ENCODE measurements at regions not wholly inside any gene's neighbourhood (a gene's known extent, or its start where the extent isn't known, plus 50 kb on each side); places are given as distances from the start of the nearest gene placed in this dataset.
"Not testable (repeated sequence)": the region's sequence is repeated elsewhere in the genome, so short reads cannot be mapped to it uniquely, and the experiment has no call there.

- H3K4me3 Mint-ChIP-seq; H3K4me1 Mint-ChIP-seq; CTCF ChIA-PET; ATAC-seq; H3K27ac ChIP-seq (ENCODE audit: low read depth, low read length); intact Hi-C loops (cut with micrococcal nuclease); H3K9me3 ChIP-seq (ENCODE audit: control insufficient read depth in 2 of 3, low read length in 3 of 3); H3K36me3 Mint-ChIP-seq; H3K36me3 ChIP-seq (ENCODE audit: control insufficient read depth in 2 of 3, insufficient read depth in 3 of 3, low read length in 3 of 3); H3K4me3 ChIP-seq (ENCODE audit: low read length); H3K27ac Mint-ChIP-seq; H3K4me1 ChIP-seq (ENCODE audit: control insufficient read depth in 2 of 2, insufficient read depth in 2 of 2, low read length in 2 of 2); POLR2A ChIA-PET; DNase-seq; H3K27me3 ChIP-seq (ENCODE audit: control insufficient read depth in 2 of 2, insufficient read depth in 2 of 2, low read length in 2 of 2); H3K9me3 Mint-ChIP-seq: not testable (repeated sequence)
- H3K27me3 Mint-ChIP-seq = peaks cover 14 to 52% (median 17%) of the 10 kb centered on the region in 5 donors
Observed at GRCh38 chr2:181737302-181737701, 57.0 kb upstream of the NEUROD1 start.

GRCh38 chr2:181738074-181738473 lies 57.8 kb upstream of the NEUROD1 start:
- POLR2A ChIA-PET = no interaction called here
- Mint-ChIP-seq H3K9me3 (peaks cover 0 to 4% (median 0%) of the 10 kb centered on the region in 11 donors), H3K36me3 (peaks cover 0 to 1% (median 0%) of the 10 kb centered on the region in 5 donors), H3K27me3 (peaks cover 9 to 48% (median 14%) of the 10 kb centered on the region in 5 donors), H3K4me1 (no peaks in the 10 kb centered on the region), H3K27ac (no peak overlapping the region), H3K4me3 (no peak overlapping the region)
- Histone ChIP-seq H3K9me3 (ENCODE audit: control insufficient read depth in 2 of 3, low read length in 3 of 3) (no peaks in the 10 kb centered on the region), H3K27ac (ENCODE audit: low read depth, low read length) (no peak overlapping the region), H3K4me1 (ENCODE audit: control insufficient read depth in 2 of 2, insufficient read depth in 2 of 2, low read length in 2 of 2) (no peaks in the 10 kb centered on the region), H3K27me3 (ENCODE audit: control insufficient read depth in 2 of 2, insufficient read depth in 2 of 2, low read length in 2 of 2) (no peaks in the 10 kb centered on the region), H3K4me3 (ENCODE audit: low read length) (no peak overlapping the region), H3K36me3 (ENCODE audit: control insufficient read depth in 2 of 3, insufficient read depth in 3 of 3, low read length in 3 of 3) (no peaks in the 10 kb centered on the region)
- ATAC-seq = peak; percentile 31
- CTCF ChIA-PET = interaction anchor here (0.7 to 1.5 kb wide), 2 partner anchors 165 to 303 kb away, joined by 3 to 5 read pairs; no protein-coding TSS in a partner anchor
- intact Hi-C loops (cut with micrococcal nuclease) = no loop called here
- DNase-seq = no peak

- ChIA-PET CTCF (interaction anchor here (0.5 to 1.5 kb wide), 3 partner anchors 163 to 303 kb away, joined by 3 to 5 read pairs (median 5); no protein-coding TSS in a partner anchor), POLR2A (no interaction called here)
- Mint-ChIP-seq H3K27ac (no peak overlapping the region), H3K9me3 (peaks cover 0 to 4% (median 0%) of the 10 kb centered on the region in 11 donors), H3K27me3 (peaks cover 7 to 44% (median 11%) of the 10 kb centered on the region in 5 donors), H3K36me3 (no peaks in the 10 kb centered on the region), H3K4me1 (no peaks in the 10 kb centered on the region), H3K4me3 (no peak overlapping the region)
- intact Hi-C loops (cut with micrococcal nuclease) = no loop called here
- no peaks in the 10 kb centered on the region for H3K27me3 ChIP-seq (ENCODE audit: control insufficient read depth in 2 of 2, insufficient read depth in 2 of 2, low read length in 2 of 2)
- H3K4me1 ChIP-seq (ENCODE audit: control insufficient read depth in 2 of 2, insufficient read depth in 2 of 2, low read length in 2 of 2) = no peaks in the 10 kb centered on the region
- no peaks in the 10 kb centered on the region for H3K36me3 ChIP-seq (ENCODE audit: control insufficient read depth in 2 of 3, insufficient read depth in 3 of 3, low read length in 3 of 3)
- H3K27ac ChIP-seq (ENCODE audit: low read depth, low read length) = no peak overlapping the region
- DNase-seq = no peak
- no peak overlapping the region for H3K4me3 ChIP-seq (ENCODE audit: low read length)
- ATAC-seq = no peak
- H3K9me3 ChIP-seq (ENCODE audit: control insufficient read depth in 2 of 3, low read length in 3 of 3) = no peaks in the 10 kb centered on the region
Observed at GRCh38 chr2:181738563-181738962, 58.2 kb upstream of the NEUROD1 start.

GRCh38 chr2:181741756-181742155 lies 61.4 kb upstream of the NEUROD1 start:
- CTCF ChIA-PET = interaction anchor here (1.0 to 1.6 kb wide), 3 partner anchors 163 to 1238 kb away, joined by 6 to 7 read pairs (median 6); no protein-coding TSS in a partner anchor

GRCh38 chr2:181742361-181742760 lies 62.0 kb upstream of the NEUROD1 start:
- DNase-seq (no peak), ATAC-seq (no peak)
- intact Hi-C loops (cut with micrococcal nuclease) = loop anchor here in 1 of 2 donors (1.0 to 2.0 kb wide), 2 partner anchors 162 to 908 kb away; no protein-coding TSS in a partner anchor
- H3K27ac ChIP-seq (ENCODE audit: low read depth, low read length) = no peak overlapping the region
- Mint-ChIP-seq H3K9me3 (no peaks in the 10 kb centered on the region), H3K4me1 (no peaks in the 10 kb centered on the region), H3K27ac (no peak overlapping the region), H3K27me3 (peaks cover 0 to 19% (median 0%) of the 10 kb centered on the region in 5 donors), H3K36me3 (no peaks in the 10 kb centered on the region), H3K4me3 (no peak overlapping the region)
- H3K4me1 ChIP-seq (ENCODE audit: control insufficient read depth in 2 of 2, insufficient read depth in 2 of 2, low read length in 2 of 2) = no peaks in the 10 kb centered on the region
- no peaks in the 10 kb centered on the region for H3K27me3 ChIP-seq (ENCODE audit: control insufficient read depth in 2 of 2, insufficient read depth in 2 of 2, low read length in 2 of 2)
- H3K9me3 ChIP-seq (ENCODE audit: control insufficient read depth in 2 of 3, low read length in 3 of 3) = no peaks in the 10 kb centered on the region
- ChIA-PET POLR2A (no interaction called here), CTCF (interaction anchor here (0.7 to 1.6 kb wide), 7 partner anchors 12 to 1237 kb away, joined by 3 to 9 read pairs (median 5); no protein-coding TSS in a partner anchor)
- H3K36me3 ChIP-seq (ENCODE audit: control insufficient read depth in 2 of 3, insufficient read depth in 3 of 3, low read length in 3 of 3) = no peaks in the 10 kb centered on the region
- no peak overlapping the region for H3K4me3 ChIP-seq (ENCODE audit: low read length)

More at GRCh38 chr2:181741756-181742155, 61.4 kb upstream of the NEUROD1 start:
- DNase-seq (no peak), ATAC-seq (no peak)
- no peaks in the 10 kb centered on the region for H3K4me1 ChIP-seq (ENCODE audit: control insufficient read depth in 2 of 2, insufficient read depth in 2 of 2, low read length in 2 of 2)
- POLR2A ChIA-PET = no interaction called here
- no peaks in the 10 kb centered on the region for H3K27me3 ChIP-seq (ENCODE audit: control insufficient read depth in 2 of 2, insufficient read depth in 2 of 2, low read length in 2 of 2)
- Mint-ChIP-seq H3K4me3 (no peak overlapping the region), H3K4me1 (no peaks in the 10 kb centered on the region), H3K27ac (no peak overlapping the region), H3K9me3 (peaks cover 0 to 2% (median 0%) of the 10 kb centered on the region in 11 donors), H3K27me3 (peaks cover 0 to 18% (median 0%) of the 10 kb centered on the region in 5 donors), H3K36me3 (no peaks in the 10 kb centered on the region)
- intact Hi-C loops (cut with micrococcal nuclease) = loop anchor here in 1 of 2 donors (1.0 to 2.0 kb wide), 2 partner anchors 163 to 909 kb away; no protein-coding TSS in a partner anchor
- H3K4me3 ChIP-seq (ENCODE audit: low read length) = no peak overlapping the region
- no peaks in the 10 kb centered on the region for H3K9me3 ChIP-seq (ENCODE audit: control insufficient read depth in 2 of 3, low read length in 3 of 3)
- no peak overlapping the region for H3K27ac ChIP-seq (ENCODE audit: low read depth, low read length)
- H3K36me3 ChIP-seq (ENCODE audit: control insufficient read depth in 2 of 3, insufficient read depth in 3 of 3, low read length in 3 of 3) = no peaks in the 10 kb centered on the region

GRCh38 chr2:181742922-181743722 lies 62.8 kb upstream of the NEUROD1 start:
- CTCF ChIA-PET = interaction anchor here (0.7 to 1.6 kb wide), 7 partner anchors 11 to 1237 kb away, joined by 3 to 9 read pairs (median 5); no protein-coding TSS in a partner anchor
- Histone ChIP-seq H3K27me3 (ENCODE audit: control insufficient read depth in 2 of 2, insufficient read depth in 2 of 2, low read length in 2 of 2) (no peaks in the 10 kb centered on the region), H3K4me1 (ENCODE audit: control insufficient read depth in 2 of 2, insufficient read depth in 2 of 2, low read length in 2 of 2) (no peaks in the 10 kb centered on the region), H3K4me3 (ENCODE audit: low read length) (no peak overlapping the region), H3K36me3 (ENCODE audit: control insufficient read depth in 2 of 3, insufficient read depth in 3 of 3, low read length in 3 of 3) (no peaks in the 10 kb centered on the region), H3K27ac (ENCODE audit: low read depth, low read length) (no peak overlapping the region), H3K9me3 (ENCODE audit: control insufficient read depth in 2 of 3, low read length in 3 of 3) (no peaks in the 10 kb centered on the region)
- Mint-ChIP-seq H3K9me3 (no peaks in the 10 kb centered on the region), H3K27me3 (peaks cover 0 to 22% (median 3%) of the 10 kb centered on the region in 5 donors), H3K36me3 (no peaks in the 10 kb centered on the region), H3K27ac (no peak overlapping the region), H3K4me3 (no peak overlapping the region), H3K4me1 (no peaks in the 10 kb centered on the region)
- DNase-seq (peak in 5 of 9 donors; percentile 17 to 35 (median 29)), ATAC-seq (peak; percentile 49)
- POLR2A ChIA-PET = no interaction called here
- intact Hi-C loops (cut with micrococcal nuclease) = loop anchor here (1.0 to 2.0 kb wide), 4 partner anchors 161 to 908 kb away; no protein-coding TSS in a partner anchor

All from naive thymus-derived CD4-positive, alpha-beta T cell (primary cell).